ENCODE measurements at regions not wholly inside any gene's neighbourhood (a gene's known extent, or its start where the extent isn't known, plus 50 kb on each side); places are given as distances from the start of the nearest gene placed in this dataset.

GRCh38 chr9:89844535-89844934 lies 239.7 kb downstream of the GADD45G start:
- no peaks in the 10 kb centered on the region for H3K9me3 ChIP-seq (ENCODE audit: insufficient read depth, low read length)
- no peak for DNase-seq (ENCODE audit: low read depth, low spot score)
- TF ChIP-seq YY1 (IDR thresholded peaks at IDR 0.05; ENCODE audit: insufficient read depth, insufficient read length) (no peak), SUZ12 (IDR thresholded peaks at IDR 0.05; ENCODE audit: extremely low read depth, insufficient read depth, insufficient read length) (no peak), ZNF274 (IDR thresholded peaks at IDR 0.05; ENCODE audit: low read depth, low read length) (no peak)
- H3K36me3 ChIP-seq (ENCODE audit: insufficient read depth, insufficient read length, low read length): no peaks in the 10 kb centered on the region
- H3K4me3 ChIP-seq (ENCODE audit: insufficient read length, low read depth): no peak overlapping the region
- H3K27me3 ChIP-seq (ENCODE audit: insufficient read depth, insufficient read length): peaks cover 3% of the 10 kb centered on the region
- H3K4me1 ChIP-seq (ENCODE audit: insufficient read depth, insufficient read length): peaks cover 7% of the 10 kb centered on the region
- H3K9ac ChIP-seq (ENCODE audit: insufficient read length, low read depth): no peak overlapping the region

- Histone ChIP-seq H3K9ac (ENCODE audit: insufficient read length, low read depth) (no peak overlapping the region), H3K27me3 (ENCODE audit: insufficient read depth, insufficient read length) (peaks cover 3% of the 10 kb centered on the region), H3K4me1 (ENCODE audit: insufficient read depth, insufficient read length) (peaks cover 4% of the 10 kb centered on the region), H3K9me3 (ENCODE audit: insufficient read depth, low read length) (no peaks in the 10 kb centered on the region), H3K4me3 (ENCODE audit: insufficient read length, low read depth) (no peak overlapping the region), H3K36me3 (ENCODE audit: insufficient read depth, insufficient read length, low read length) (no peaks in the 10 kb centered on the region)
- no peak for TF ChIP-seq YY1 (IDR thresholded peaks at IDR 0.05; ENCODE audit: insufficient read depth, insufficient read length)
- no peak for TF ChIP-seq ZNF274 (IDR thresholded peaks at IDR 0.05; ENCODE audit: low read depth, low read length)
- no peak for TF ChIP-seq SUZ12 (IDR thresholded peaks at IDR 0.05; ENCODE audit: extremely low read depth, insufficient read depth, insufficient read length)
- DNase-seq (ENCODE audit: low read depth, low spot score): no peak
Observed at GRCh38 chr9:89845321-89845720, 240.5 kb downstream of the GADD45G start.

DNA sequence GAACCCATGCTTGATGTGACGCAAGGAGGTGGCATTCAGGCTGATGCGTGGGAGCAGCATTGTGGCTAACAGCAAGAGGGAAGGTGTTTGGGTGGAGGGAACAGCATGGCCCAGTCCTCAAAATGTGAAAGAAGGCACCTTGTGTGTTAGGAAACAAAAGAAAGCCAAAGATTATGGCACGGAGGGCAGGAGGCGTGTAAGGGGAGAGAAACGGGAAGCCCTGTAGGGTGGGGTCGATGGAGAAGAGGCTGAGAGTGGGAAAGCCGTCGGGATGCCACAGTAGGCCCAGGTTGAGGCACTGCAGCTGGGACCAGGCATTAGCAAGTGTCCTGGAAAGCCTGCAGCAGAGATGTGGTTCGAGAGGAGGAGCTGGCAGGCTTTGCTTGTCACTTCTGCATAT lies 241.1 kb downstream of the GADD45G start:
- no peak overlapping the region for H3K4me3 ChIP-seq (ENCODE audit: insufficient read length, low read depth)
- peaks cover 3% of the 10 kb centered on the region for H3K4me1 ChIP-seq (ENCODE audit: insufficient read depth, insufficient read length)
- H3K27me3 ChIP-seq (ENCODE audit: insufficient read depth, insufficient read length): peaks cover 3% of the 10 kb centered on the region
- no peaks in the 10 kb centered on the region for H3K9me3 ChIP-seq (ENCODE audit: insufficient read depth, low read length)
- TF ChIP-seq ZNF274 (IDR thresholded peaks at IDR 0.05; ENCODE audit: low read depth, low read length) (no peak), YY1 (IDR thresholded peaks at IDR 0.05; ENCODE audit: insufficient read depth, insufficient read length) (no peak), SUZ12 (IDR thresholded peaks at IDR 0.05; ENCODE audit: extremely low read depth, insufficient read depth, insufficient read length) (no peak)
- H3K36me3 ChIP-seq (ENCODE audit: insufficient read depth, insufficient read length, low read length): no peaks in the 10 kb centered on the region
- H3K9ac ChIP-seq (ENCODE audit: insufficient read length, low read depth): no peak overlapping the region
- no peak for DNase-seq (ENCODE audit: low read depth, low spot score)

- peaks cover 3% of the 10 kb centered on the region for H3K4me1 ChIP-seq (ENCODE audit: insufficient read depth, insufficient read length)
- no peak for DNase-seq (ENCODE audit: low read depth, low spot score)
- H3K27me3 ChIP-seq (ENCODE audit: insufficient read depth, insufficient read length): no peaks in the 10 kb centered on the region
- H3K9ac ChIP-seq (ENCODE audit: insufficient read length, low read depth): no peak overlapping the region
- no peaks in the 10 kb centered on the region for H3K9me3 ChIP-seq (ENCODE audit: insufficient read depth, low read length)
- no peak overlapping the region for H3K4me3 ChIP-seq (ENCODE audit: insufficient read length, low read depth)
- no peak for TF ChIP-seq SUZ12 (IDR thresholded peaks at IDR 0.05; ENCODE audit: extremely low read depth, insufficient read depth, insufficient read length)
- no peak for TF ChIP-seq ZNF274 (IDR thresholded peaks at IDR 0.05; ENCODE audit: low read depth, low read length)
- TF ChIP-seq YY1 (IDR thresholded peaks at IDR 0.05; ENCODE audit: insufficient read depth, insufficient read length): no peak
- no peaks in the 10 kb centered on the region for H3K36me3 ChIP-seq (ENCODE audit: insufficient read depth, insufficient read length, low read length)
Observed at GRCh38 chr9:89848060-89849040, 243.5 kb downstream of the GADD45G start.

DNA sequence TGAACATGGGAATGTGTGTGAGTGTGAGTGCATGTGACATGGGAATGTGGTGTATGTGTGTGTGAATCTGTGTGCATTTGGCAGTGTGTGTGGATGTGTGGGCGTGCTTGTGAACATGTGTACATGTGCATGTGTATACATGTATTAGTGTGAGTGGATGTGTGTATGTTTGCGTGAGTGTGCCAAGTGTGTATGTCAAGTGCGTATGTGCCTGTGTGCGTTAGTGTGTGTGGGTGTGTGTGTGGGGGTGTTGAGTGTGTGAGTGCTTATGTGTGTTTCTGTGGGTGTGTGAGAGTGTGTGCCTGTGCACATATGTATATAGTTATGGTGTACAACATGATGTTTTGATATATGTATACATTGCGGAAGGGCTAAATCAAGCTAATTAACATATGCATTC lies 244.3 kb downstream of the GADD45G start:
- DNase-seq (ENCODE audit: low read depth, low spot score): no peak
- H3K27me3 ChIP-seq (ENCODE audit: insufficient read depth, insufficient read length): no peaks in the 10 kb centered on the region
- no peak for TF ChIP-seq SUZ12 (IDR thresholded peaks at IDR 0.05; ENCODE audit: extremely low read depth, insufficient read depth, insufficient read length)
- no peak overlapping the region for H3K4me3 ChIP-seq (ENCODE audit: insufficient read length, low read depth)
- H3K4me1 ChIP-seq (ENCODE audit: insufficient read depth, insufficient read length): no peaks in the 10 kb centered on the region
- H3K9ac ChIP-seq (ENCODE audit: insufficient read length, low read depth): no peak overlapping the region
- no peaks in the 10 kb centered on the region for H3K9me3 ChIP-seq (ENCODE audit: insufficient read depth, low read length)
- H3K36me3 ChIP-seq (ENCODE audit: insufficient read depth, insufficient read length, low read length): no peaks in the 10 kb centered on the region

DNA sequence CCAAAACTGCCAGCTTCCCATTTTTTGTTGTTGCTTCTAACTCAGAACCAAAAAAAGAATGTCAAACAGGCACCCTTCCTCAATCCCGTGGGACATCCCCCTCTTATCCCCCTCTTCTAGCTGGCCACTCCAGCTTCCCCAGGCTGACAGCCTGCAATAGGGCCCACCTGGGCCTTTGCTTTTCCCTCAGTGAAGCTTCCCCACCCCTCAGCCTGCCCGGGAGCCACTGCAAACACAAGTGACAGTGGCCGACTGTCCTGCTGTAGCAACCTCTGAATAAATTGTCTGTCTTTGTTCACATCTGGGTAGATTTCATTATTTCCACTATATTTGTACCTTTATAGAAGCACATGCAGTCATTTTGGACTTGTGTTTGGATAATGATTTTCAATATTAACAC lies 245.3 kb downstream of the GADD45G start:
- H3K4me3 ChIP-seq (ENCODE audit: insufficient read length, low read depth): no peak overlapping the region
- TF ChIP-seq SUZ12 (IDR thresholded peaks at IDR 0.05; ENCODE audit: extremely low read depth, insufficient read depth, insufficient read length) (no peak), ZNF274 (IDR thresholded peaks at IDR 0.05; ENCODE audit: low read depth, low read length) (no peak), YY1 (IDR thresholded peaks at IDR 0.05; ENCODE audit: insufficient read depth, insufficient read length) (no peak)
- no peak overlapping the region for H3K9ac ChIP-seq (ENCODE audit: insufficient read length, low read depth)
- H3K36me3 ChIP-seq (ENCODE audit: insufficient read depth, insufficient read length, low read length): no peaks in the 10 kb centered on the region
- H3K27me3 ChIP-seq (ENCODE audit: insufficient read depth, insufficient read length): no peaks in the 10 kb centered on the region
- no peak for DNase-seq (ENCODE audit: low read depth, low spot score)
- no peaks in the 10 kb centered on the region for H3K4me1 ChIP-seq (ENCODE audit: insufficient read depth, insufficient read length)
- H3K9me3 ChIP-seq (ENCODE audit: insufficient read depth, low read length): no peaks in the 10 kb centered on the region

DNA sequence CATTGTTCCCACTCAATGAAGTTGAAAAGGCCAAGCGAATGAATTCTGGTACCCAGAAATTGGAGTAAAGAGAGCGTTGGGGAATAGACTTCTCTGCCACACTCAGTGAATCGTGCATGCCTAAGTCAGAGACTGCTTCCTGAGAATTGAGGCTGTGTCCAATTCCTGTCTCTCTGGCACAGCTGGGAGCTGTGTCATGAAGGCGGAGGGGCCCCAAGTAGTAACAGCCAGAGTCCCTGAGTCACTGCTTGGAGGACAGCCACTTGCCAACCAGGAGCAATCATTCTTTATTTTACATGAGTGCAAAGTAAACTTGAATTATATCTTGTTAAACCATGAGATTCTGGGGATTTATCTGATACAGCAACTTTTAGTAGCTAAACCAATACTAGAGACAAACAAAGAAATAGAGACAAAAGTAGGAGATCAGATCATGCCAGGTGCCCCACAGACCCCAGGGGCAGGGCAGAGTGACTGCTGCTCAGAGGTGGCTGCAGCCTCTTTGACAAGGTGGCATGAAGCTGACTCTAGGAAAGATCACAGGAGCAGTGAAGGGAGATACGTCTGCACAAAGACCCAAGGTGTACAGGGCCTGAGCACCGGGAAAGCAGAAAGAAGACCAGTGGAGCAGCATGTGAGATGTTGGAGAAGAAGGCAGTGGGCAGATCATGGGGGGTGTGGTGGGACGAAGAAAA lies 246.0 kb downstream of the GADD45G start:
- no peaks in the 10 kb centered on the region for H3K27me3 ChIP-seq (ENCODE audit: insufficient read depth, insufficient read length)
- no peak overlapping the region for H3K4me3 ChIP-seq (ENCODE audit: insufficient read length, low read depth)
- no peaks in the 10 kb centered on the region for H3K4me1 ChIP-seq (ENCODE audit: insufficient read depth, insufficient read length)
- DNase-seq (ENCODE audit: low read depth, low spot score): no peak
- H3K36me3 ChIP-seq (ENCODE audit: insufficient read depth, insufficient read length, low read length): no peaks in the 10 kb centered on the region
- no peak overlapping the region for H3K9ac ChIP-seq (ENCODE audit: insufficient read length, low read depth)
- no peaks in the 10 kb centered on the region for H3K9me3 ChIP-seq (ENCODE audit: insufficient read depth, low read length)
- TF ChIP-seq YY1 (IDR thresholded peaks at IDR 0.05; ENCODE audit: insufficient read depth, insufficient read length) (no peak), ZNF274 (IDR thresholded peaks at IDR 0.05; ENCODE audit: low read depth, low read length) (no peak), SUZ12 (IDR thresholded peaks at IDR 0.05; ENCODE audit: extremely low read depth, insufficient read depth, insufficient read length) (no peak)
